ENCODE measurements at regions not wholly inside any gene's neighbourhood (a gene's known extent, or its start where the extent isn't known, plus 50 kb on each side); places are given as distances from the start of the nearest gene placed in this dataset.
"Not testable (repeated sequence)": the region's sequence is repeated elsewhere in the genome, so short reads cannot be mapped to it uniquely, and the experiment has no call there.

GRCh38 chr2:7852546-7852945, 829.3 kb upstream of the ID2 start:
- DNase-seq (ENCODE audit: low spot score): no peak

- DNase-seq (ENCODE audit: low spot score): no peak
Observed at GRCh38 chr2:7857904-7858303, 824.0 kb upstream of the ID2 start.

GRCh38 chr2:7858624-7859023, 823.2 kb upstream of the ID2 start:
- DNase-seq (ENCODE audit: low spot score): no peak

- no peak for DNase-seq (ENCODE audit: low spot score)
Observed at GRCh38 chr2:7860693-7861092, 821.2 kb upstream of the ID2 start.

DNA sequence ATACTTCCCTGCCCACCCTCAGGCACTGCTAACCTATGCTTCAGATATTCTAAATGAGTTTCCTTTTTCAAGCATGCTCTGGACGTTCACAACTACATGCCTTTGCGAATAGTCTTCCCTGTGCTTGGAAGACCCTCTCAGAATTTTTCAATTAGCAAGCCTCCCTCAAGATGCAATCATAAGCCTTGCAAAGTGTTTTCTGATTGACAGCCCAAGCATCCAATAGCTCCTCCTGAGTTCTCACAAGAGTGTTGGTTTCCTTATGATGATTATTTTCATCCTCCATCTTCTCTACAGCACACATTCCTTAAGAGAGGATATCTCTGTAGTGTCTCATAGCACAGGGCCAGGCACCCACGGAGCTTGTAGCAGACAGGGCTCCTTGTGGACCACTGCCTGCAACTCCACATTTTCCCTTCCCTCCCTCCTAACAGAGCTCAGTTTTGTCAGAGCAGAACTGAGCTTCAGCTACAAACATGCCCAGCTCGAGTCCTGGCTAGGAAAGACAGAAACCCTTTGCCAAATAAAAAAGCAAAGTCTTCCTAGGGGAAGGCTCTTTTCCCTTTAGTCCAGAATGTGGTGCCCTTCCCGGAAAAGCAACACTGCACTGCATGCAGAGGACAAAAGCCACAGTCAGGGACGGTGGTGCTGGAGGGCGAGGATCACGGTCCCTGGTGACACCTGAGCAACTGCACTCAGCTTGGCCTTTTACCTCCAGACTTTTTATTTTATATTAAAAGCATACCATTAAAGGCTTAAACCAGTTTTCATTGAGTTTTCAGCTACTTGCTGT, 819.8 kb upstream of the ID2 start:
- DNase-seq (ENCODE audit: low spot score): no peak

DNA sequence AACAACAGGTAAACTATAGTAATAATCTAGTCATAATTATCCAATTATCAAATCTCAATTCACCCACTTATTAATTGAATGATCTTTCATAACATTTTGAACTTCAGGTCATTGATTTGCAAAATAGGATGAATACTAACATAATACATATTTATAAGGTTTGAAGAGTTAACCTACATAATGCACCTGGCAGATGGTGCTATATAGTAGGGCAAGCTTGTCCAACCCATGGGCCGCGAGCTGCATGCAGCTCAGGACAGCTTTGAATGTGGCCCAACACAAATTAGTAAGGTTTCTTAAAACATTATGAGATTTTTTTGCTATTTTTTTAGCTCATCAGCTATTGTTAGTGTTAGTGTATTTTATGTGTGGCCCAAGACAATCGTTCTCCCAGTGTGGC, 815.8 kb upstream of the ID2 start:
- DNase-seq (ENCODE audit: low spot score): no peak

DNA sequence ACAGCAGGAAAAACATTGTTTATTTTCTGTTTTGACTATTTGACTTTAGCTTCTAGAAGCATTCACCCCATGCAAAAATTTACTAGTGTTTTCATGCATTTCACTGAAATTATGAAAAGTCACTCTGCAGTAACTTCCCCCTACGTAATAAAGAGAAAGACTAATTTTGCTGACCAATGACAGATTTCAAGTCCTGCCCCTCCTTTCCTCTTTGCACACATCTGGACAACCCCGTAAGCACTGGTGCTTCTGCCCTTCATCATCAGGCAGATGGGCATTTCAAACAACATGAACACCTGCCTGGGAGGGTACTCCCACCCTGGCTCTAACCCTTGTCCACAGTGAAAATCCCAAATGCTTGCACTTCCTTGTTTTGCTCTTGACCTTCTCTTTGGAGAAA, 815.0 kb upstream of the ID2 start:
- no peak for DNase-seq (ENCODE audit: low spot score)

DNA sequence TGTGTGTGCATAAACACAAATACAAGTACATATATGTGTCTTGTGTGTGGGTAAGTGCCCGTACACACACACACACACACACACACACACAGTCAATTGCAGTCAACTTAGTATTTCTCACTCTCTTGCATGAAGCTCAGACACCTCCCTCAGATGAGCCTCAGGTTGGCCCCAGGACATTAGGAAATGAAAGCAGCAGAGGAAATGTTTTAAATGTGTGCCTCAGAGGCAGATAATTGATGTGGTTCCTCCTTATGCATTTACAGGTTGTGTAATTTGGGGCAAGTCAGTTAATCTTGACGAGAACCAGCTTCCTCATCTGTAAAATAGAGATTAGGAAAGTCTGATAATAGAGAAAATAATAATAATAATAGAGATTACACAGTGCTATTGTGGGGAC, 814.0 kb upstream of the ID2 start:
- no peak for DNase-seq (ENCODE audit: low spot score)

- no peak for DNase-seq (ENCODE audit: low spot score)
Observed at GRCh38 chr2:7868836-7869235, 813.0 kb upstream of the ID2 start.

DNA sequence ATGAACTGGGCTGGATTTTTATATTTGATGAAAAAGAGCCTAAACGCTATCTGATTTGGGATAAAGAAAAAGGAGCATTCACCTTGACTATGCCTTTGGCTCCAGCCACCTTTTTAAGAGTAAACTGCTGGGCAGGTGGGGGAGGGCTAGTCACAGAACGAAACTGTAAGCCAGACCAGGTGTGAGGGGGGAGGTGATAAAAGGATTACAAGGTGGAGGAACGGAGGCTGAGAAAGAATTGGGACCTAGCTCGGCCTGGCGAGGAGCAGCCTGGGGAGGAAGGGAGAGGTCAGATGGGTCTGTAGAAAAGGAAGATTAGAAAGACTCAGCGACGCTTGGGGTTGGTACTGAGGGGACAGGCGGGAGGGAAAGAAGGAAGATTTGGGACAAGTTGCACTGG, 805.4 kb upstream of the ID2 start:
- DNase-seq (ENCODE audit: low spot score): not testable (repeated sequence)

- DNase-seq (ENCODE audit: low spot score): not testable (repeated sequence)
Observed at GRCh38 chr2:7878266-7878665, 803.6 kb upstream of the ID2 start.

DNA sequence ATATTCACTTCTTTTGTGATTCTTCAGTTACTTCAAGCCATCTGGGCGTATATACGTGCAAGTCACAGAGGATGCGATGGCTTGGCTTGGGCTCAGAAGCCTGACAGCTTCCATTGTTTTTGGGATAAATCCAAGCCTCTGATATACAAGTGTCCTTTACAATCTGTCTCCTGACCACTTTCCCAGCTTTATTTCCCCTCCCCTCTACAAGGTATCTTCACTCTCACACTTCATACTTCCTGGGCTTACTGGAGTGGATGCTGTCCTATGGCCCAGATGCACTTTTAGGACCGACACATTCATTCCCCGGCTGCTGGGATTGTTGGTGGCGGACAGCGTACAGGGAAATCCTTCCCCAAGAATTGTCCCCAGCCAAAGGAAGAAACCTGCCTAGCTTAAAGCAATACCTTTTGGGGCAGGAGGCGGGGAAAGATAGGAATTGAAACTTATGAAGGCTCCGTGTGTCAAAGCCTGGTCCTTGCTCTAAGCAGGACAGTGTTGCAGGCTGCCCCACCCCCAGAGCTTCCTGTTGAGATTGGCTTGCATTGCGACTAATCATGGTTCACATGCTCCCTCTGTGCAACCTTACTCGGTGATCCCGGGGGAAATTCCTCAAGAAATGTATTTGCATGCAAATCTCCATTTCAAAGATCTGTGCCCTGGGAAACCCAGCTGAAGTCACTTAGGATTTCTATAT, 802.9 kb upstream of the ID2 start:
- no peak for DNase-seq (ENCODE audit: low spot score)

DNA sequence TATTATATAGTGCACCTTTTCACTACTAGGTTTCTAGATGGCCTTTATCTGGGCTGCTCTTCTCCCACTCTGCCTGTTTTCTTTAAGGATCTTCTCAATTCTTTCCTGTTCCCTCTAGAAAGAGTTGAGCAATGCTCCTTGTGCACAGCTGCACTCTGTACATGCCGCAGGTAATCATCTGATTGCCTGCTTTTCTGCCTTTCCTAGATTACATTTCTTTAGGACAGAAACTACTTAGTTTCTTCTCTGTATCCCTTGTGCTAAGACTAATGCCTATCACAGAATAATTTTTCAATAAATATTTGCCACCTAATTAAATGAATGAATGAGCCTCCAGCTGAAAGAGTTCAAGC, 802.4 kb upstream of the ID2 start:
- DNase-seq (ENCODE audit: low spot score): no peak

GRCh38 chr2:7880126-7880525, 801.7 kb upstream of the ID2 start:
- no peak for DNase-seq (ENCODE audit: low spot score)

DNA sequence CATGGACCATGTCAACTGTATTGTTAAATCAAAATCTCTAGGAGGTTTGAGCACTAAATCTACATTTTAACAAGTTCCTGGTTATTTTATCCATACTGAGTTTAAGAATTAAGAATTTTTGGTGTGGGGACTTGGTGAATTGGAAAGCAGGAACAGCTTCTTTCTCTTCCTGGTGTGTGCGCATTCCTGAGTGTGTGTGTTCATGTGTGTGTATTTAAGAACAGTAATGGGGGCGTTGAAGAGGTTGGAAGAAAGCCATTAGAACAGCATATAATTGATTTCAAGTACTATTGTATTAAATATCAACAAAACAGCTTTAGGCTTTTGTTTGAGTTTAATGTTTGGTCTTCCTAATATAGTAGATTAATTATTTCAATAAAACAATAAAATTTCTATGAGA, 801.3 kb upstream of the ID2 start:
- no peak for DNase-seq (ENCODE audit: low spot score)

- no peak for DNase-seq (ENCODE audit: low spot score)
Observed at GRCh38 chr2:7881063-7881462, 800.8 kb upstream of the ID2 start.

DNA sequence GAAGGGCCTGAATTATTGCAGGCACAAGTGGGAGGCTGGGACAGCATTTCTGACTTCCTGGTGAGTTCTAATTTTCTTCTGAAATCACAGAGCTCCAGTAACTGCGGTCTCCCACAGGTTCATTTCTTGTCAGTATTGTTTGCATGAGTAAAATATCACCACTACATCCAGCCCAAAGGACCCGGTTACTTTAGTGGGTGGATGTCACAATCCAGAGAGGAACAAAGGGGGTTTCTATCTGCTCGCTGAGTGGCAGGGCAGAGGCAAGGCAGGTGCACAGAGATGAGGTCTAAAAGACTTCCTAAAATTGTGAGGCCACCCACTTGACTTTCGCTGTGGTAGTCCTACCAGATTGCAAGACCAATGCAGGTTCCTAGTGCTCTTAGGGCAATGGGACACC, 800.4 kb upstream of the ID2 start:
- no peak for DNase-seq (ENCODE audit: low spot score)

DNA sequence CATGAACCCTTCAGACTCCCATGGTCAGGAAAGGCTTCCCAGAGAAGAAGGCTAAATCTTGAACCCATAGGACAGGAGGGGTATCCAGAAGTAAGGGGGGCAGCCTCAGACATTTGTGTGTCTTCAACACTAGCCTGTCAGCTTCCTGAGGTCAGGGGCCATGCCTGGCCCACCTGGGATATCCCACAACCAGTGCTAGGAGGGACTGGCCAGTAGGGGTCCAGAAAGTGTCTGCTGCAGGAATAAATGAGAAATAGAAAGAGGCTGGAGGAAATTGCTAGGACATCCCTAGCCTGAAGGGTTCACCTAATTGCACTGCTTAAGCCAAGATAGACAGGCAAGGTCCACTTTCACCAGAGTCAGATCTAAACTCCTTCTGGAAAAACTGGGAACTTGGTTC, 799.6 kb upstream of the ID2 start:
- DNase-seq (ENCODE audit: low spot score): no peak

GRCh38 chr2:7884338-7884737, 797.5 kb upstream of the ID2 start:
- DNase-seq (ENCODE audit: low spot score): no peak

GRCh38 chr2:7886666-7887065, 795.2 kb upstream of the ID2 start:
- DNase-seq (ENCODE audit: low spot score): no peak

GRCh38 chr2:7887441-7887840, 794.4 kb upstream of the ID2 start:
- no peak for DNase-seq (ENCODE audit: low spot score)

GRCh38 chr2:7888876-7889275, 793.0 kb upstream of the ID2 start:
- DNase-seq (ENCODE audit: low spot score): no peak

GRCh38 chr2:7891312-7891711, 790.5 kb upstream of the ID2 start:
- no peak for DNase-seq (ENCODE audit: low spot score)

- DNase-seq (ENCODE audit: low spot score): no peak
Observed at GRCh38 chr2:7895289-7895688, 786.6 kb upstream of the ID2 start.
